Right atrium auricular region (tissue), 2 donors: ENCODE measurements at regions not wholly inside any gene's neighbourhood (a gene's known extent, or its start where the extent isn't known, plus 50 kb on each side); places are given as distances from the start of the nearest gene placed in this dataset.

Experiments
- DNase-seq: peaks from one replicate; pipeline ENCODE4 v3.0.0-alpha.2; 2019; ENCODE audit warnings: low spot score
- H3K27ac ChIP-seq, 2 donors: fragments of 200-600 bp; sonication (generic); 1 replicate in 1 of 2; 2 replicates in 1 of 2; pipeline ENCODE4 v1.5.1; 2016 to 2019
- H3K27me3 ChIP-seq, 2 donors: fragments of 200-600 bp; sonication (generic); one replicate each; pipeline versions ENCODE4 v1.5.1 to v1.6.0; 2017 to 2019
- H3K36me3 ChIP-seq: fragments of 200-600 bp; sonication (generic); one replicate; pipeline ENCODE4 v1.5.1; 2016
- H3K4me1 ChIP-seq, 2 donors: fragments of 200-600 bp; sonication (generic); one replicate each; pipeline versions ENCODE4 v1.5.1 to v1.6.0; 2017 to 2019
- H3K4me3 ChIP-seq, 2 donors: fragments of 200-600 bp; sonication (generic); 1 replicate in 1 of 2; 2 replicates in 1 of 2; pipeline ENCODE4 v1.5.1; 2017 to 2019; ENCODE audit warnings: mild to moderate bottlenecking in 1 of 2, moderate library complexity in 1 of 2
- H3K9me3 ChIP-seq, 2 donors: fragments of 200-600 bp; sonication (generic); one replicate each; pipeline ENCODE4 v1.5.1; 2019
- TF ChIP-seq, protein P1 (sequence below), 2 donors: fragments of 200-600 bp; sonication (generic); IDR thresholded peaks; one replicate each; pipeline ENCODE4 v1.5.1; 2019; ENCODE audit warnings: antibody characterized with exemption in 2 of 2

DNA sequence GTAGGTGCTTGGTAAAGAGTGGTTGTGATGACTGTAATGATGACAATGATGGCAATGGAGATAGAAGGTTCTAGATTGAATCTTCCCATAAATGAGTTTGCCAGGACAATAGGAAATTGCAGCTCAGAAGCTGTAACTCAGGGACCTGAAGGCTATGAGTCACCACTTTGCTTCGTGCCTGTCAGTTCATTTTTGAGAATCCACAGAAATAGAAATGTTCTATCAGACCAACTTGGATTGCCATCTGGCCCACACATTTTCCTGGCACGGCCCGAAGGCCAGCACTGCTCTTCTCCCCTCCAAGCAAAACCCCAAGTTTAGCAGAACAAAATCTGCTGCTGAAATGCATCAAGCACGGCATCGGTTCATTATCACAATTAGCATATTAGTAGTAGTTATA is 1127.0 kb downstream of the BCL11B start:
- Histone ChIP-seq H3K4me3 (no peak overlapping the region), H3K27me3 (no peaks in the 10 kb centered on the region), H3K4me1 (no peaks in the 10 kb centered on the region), H3K9me3 (no peaks in the 10 kb centered on the region), H3K36me3 (no peaks in the 10 kb centered on the region), H3K27ac (no peak overlapping the region)
- TF ChIP-seq, protein P1, sequence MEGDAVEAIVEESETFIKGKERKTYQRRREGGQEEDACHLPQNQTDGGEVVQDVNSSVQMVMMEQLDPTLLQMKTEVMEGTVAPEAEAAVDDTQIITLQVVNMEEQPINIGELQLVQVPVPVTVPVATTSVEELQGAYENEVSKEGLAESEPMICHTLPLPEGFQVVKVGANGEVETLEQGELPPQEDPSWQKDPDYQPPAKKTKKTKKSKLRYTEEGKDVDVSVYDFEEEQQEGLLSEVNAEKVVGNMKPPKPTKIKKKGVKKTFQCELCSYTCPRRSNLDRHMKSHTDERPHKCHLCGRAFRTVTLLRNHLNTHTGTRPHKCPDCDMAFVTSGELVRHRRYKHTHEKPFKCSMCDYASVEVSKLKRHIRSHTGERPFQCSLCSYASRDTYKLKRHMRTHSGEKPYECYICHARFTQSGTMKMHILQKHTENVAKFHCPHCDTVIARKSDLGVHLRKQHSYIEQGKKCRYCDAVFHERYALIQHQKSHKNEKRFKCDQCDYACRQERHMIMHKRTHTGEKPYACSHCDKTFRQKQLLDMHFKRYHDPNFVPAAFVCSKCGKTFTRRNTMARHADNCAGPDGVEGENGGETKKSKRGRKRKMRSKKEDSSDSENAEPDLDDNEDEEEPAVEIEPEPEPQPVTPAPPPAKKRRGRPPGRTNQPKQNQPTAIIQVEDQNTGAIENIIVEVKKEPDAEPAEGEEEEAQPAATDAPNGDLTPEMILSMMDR (IDR thresholded peaks at IDR 0.05), result no peak
- DNase-seq, result no peak

DNA sequence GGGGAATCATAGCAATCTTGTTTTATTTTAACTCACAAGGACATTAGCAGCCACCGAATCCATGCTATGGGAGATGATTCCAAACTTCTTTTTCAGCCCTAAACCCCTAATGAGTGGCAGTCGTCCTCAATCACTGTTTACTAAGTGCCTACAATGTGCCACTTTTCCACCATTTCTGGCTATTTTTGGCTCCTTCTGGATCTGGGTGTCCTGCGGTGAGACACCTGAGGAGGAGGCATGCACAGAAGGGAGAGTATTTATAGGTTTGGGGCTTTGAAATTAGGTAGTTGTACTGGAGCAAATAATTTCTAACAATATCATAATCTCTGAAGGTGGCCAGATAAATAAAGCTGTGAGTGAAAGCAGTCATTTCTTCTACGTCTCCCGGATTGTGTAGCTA is 1125.6 kb downstream of the BCL11B start:
- Histone ChIP-seq H3K27me3 (no peaks in the 10 kb centered on the region), H3K4me1 (no peaks in the 10 kb centered on the region), H3K9me3 (no peaks in the 10 kb centered on the region), H3K36me3 (no peaks in the 10 kb centered on the region), H3K27ac (no peak overlapping the region), H3K4me3 (no peak overlapping the region)
- TF ChIP-seq, protein P1 (IDR thresholded peaks at IDR 0.05), result no peak
- no peak for DNase-seq

DNA sequence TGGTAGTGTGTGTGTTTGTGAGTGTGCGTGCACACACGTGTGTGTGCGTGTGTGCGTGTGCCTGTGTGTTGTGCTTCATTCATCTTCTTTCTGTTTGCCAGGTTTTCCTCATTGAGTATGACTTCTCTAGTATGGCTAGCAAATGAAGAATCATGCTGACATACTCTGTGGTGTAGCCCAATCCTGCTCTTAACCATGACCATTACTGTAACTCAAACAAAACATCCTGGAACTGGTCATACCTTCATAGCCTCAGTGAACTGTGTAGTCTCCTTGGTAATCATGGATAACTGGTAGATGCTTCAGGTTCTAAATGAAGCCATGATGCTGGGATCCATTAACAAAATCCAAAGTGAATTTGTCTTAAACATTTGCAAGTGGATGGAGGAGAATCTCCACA is 1117.7 kb downstream of the BCL11B start:
- TF ChIP-seq, protein P1 (IDR thresholded peaks at IDR 0.05), result no peak
- no peak for DNase-seq
- Histone ChIP-seq H3K4me1 (no peaks in the 10 kb centered on the region), H3K4me3 (no peak overlapping the region), H3K36me3 (no peaks in the 10 kb centered on the region), H3K27ac (no peak overlapping the region), H3K9me3 (no peaks in the 10 kb centered on the region), H3K27me3 (no peaks in the 10 kb centered on the region)

DNA sequence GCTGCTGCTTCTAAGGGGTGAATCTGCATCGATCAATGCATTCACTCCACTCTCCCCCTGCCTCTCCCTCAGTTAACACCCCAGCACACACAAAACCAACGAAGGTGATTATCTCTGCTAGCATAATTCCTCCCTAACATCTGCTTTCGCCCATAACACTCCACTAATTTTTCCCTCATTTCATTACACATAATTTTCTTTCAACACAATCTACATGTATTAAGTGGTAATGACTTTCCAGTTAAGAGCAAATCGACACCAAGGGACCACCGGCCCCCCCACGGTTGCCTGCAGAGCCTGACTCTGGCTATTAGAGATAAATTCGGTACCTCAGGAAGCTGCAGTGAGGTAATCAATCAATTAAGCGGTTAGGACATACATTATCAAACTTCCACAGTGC is 1115.6 kb downstream of the BCL11B start:
- Histone ChIP-seq H3K4me3 (no peak overlapping the region), H3K9me3 (no peaks in the 10 kb centered on the region), H3K4me1 (no peaks in the 10 kb centered on the region), H3K27ac (no peak overlapping the region), H3K36me3 (no peaks in the 10 kb centered on the region), H3K27me3 (no peaks in the 10 kb centered on the region)
- DNase-seq, result no peak
- TF ChIP-seq, protein P1 (IDR thresholded peaks at IDR 0.05), result no peak

DNA sequence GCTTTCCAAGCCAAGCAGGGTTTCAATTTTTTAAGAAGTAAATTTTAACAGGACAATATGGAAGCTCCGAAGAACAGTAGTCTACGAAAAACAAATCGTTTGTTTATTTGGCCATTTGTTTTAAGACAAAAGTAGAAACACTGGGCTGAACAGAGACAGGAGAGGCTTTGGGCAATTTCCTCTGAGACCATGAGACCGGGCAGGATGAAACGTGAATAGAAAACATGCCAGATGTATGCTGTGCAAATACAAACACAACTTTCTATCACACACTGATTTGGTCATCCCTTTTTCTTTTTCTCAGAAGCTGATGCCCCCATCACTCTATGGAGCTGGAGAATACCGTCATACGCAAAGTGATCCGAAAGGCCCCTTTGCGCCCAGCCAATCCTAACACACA is 1111.1 kb downstream of the BCL11B start:
- Histone ChIP-seq H3K36me3 (no peaks in the 10 kb centered on the region), H3K4me1 (no peaks in the 10 kb centered on the region), H3K27me3 (no peaks in the 10 kb centered on the region), H3K4me3 (no peak overlapping the region), H3K9me3 (no peaks in the 10 kb centered on the region), H3K27ac (no peak overlapping the region)
- TF ChIP-seq, protein P1 (IDR thresholded peaks at IDR 0.05), result no peak
- DNase-seq, result no peak

DNA sequence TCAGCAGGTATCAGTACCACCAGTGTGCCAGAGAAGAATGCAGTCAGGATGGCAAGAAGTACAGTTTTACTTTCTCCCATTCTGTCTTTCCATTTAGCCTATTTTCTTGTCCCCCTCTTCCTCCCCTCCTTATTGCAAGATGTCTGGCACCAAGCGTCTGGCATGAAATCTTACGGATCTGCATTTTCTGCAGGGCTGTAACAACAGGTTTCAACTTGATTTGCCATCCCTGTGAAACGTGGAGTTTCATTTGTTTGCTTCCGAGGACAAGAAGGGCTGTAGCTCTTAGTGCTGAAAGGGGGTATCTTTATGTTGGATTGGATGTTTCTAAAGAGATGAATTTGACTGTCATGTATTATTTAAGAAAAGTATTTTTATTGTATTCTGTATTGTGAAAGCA is 1110.6 kb downstream of the BCL11B start:
- TF ChIP-seq, protein P1 (IDR thresholded peaks at IDR 0.05), result no peak

More for the DNA sequence above, 1110.6 kb downstream of the BCL11B start:
- H3K36me3 ChIP-seq, result no peaks in the 10 kb centered on the region
- DNase-seq, result no peak
- no peaks in the 10 kb centered on the region for H3K27me3 ChIP-seq
- H3K4me1 ChIP-seq, result no peaks in the 10 kb centered on the region
- H3K4me3 ChIP-seq, result no peak overlapping the region
- no peak overlapping the region for H3K27ac ChIP-seq
- no peaks in the 10 kb centered on the region for H3K9me3 ChIP-seq
